GM19324 (cell line): ENCODE measurements at regions not wholly inside any gene's neighbourhood (a gene's known extent, or its start where the extent isn't known, plus 50 kb on each side); places are given as distances from the start of the nearest gene placed in this dataset.

Experiments
- ATAC-seq: cut with Tn5 transposase; IDR thresholded peaks from one replicate; pipeline ENCODE4 v1.9.1; 2021; ENCODE audit warnings: mild to moderate bottlenecking, moderate library complexity; ENCODE audit not compliant: unreplicated experiment, low FRiP score

- ATAC-seq: no peak
Measured at GRCh38 chr2:224264259-224264658, 137.6 kb downstream of the FAM124B start.

DNA sequence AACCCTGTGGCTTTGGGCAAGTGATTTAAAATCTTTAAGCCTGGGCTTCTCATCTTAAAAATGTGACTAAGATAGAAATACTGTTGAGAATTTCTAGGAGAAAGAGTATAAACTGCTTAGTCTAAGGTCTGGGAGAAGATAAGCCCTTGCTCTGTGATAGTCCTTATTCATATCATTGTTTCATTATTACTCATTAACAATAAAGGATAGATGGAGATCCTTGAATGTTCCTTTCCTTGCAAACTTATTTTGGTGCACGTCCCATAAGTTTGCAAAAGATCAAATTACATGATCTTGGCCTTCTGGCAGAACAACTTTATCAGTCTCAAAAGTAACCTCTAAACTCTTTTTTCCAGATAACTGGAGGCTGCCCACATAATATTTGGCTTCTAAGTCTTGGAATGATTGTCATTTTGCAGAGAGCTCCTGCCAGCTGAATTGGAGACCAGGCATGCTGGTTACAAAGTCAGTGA, 138.3 kb downstream of the FAM124B start:
- ATAC-seq: no peak

DNA sequence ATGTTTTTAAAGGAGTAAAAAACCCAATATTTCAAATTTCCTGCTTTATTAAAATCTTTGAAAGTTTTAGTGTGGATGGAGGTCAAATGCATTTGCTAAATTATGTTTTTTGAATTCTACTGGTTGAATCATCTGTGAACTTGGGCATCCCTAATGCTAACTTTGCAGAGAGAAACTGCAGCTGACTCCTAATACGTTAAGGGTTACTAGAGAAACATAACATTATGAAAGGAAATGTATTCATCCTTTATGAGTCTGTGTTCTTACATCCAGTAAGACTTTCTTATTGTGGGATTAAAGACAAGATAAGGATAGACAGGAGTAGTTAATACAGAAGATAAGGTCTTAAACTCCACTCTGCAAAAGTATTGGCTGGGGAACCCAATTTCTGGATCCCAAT, 140.6 kb downstream of the FAM124B start:
- ATAC-seq: no peak

DNA sequence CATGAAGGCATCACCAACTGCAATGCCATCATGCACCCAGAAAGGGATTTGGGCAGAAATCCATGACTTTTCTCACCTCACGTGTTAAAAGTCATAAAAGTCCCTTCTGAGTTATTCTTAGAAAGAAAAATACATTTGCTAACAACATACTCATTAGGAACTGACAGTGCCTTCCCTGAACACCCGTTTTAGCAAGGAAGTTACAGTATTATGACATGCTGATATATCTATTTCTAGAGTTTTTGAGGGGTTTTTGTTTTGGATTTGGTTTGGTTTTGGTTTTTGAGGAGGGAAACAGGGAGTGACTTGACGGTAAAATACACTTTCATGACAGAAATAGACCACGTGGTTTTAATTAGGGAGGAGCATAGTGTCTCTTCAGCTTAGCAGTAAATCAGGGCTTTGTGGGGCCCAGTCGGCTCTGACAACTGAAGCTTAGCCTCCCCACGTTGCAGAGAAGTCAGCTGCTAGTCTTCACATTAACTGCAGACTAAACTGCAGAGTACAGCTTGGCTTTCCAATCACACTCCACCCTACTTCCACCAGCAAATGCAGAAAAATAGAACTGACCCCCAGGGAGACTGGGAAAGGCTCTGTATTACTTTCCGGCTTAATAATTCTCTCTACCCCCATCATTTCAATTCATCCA, 141.4 kb downstream of the FAM124B start:
- no peak for ATAC-seq

GRCh38 chr2:224259831-224260230, 142.1 kb downstream of the FAM124B start:
- ATAC-seq: no peak

GRCh38 chr2:224258059-224258458, 143.8 kb downstream of the FAM124B start:
- no peak for ATAC-seq

DNA sequence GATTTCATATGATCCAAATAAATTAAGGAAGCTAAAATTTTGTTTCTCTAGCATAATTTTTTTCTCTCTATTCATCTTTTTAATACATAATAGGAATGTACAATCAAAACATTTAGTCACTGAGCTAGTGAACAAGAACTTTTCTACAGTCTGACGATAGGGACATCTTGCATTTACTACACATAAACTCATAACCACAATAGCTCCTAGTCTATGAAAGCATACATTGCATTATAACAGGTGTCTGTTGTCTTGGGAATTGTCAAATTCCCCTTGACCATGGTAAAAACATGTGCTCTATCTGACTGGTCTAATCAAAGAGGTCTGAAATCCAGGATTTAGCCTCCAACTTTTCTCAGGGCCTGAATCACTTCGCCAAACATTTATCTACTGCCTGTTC, 144.8 kb downstream of the FAM124B start:
- ATAC-seq: no peak

DNA sequence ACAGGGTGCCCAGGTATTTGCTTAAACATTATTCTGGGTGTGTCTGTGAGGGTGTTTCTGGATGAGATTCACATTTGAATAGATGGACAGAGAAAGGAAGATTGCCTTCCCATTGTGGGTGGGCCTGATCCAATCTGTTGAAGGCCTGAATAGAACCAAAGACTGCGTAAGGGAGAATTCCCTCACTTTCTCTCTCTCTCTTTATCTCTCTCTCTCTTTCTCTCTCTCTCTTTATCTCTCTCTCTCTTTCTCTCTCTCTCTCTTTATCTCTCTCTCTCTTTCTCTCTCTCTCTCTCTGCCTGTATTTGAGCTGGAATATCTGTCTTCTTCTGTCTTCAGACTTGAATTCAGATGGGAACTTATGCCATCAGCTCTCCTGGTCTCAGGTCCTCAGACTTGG, 148.4 kb downstream of the FAM124B start:
- ATAC-seq: no peak

DNA sequence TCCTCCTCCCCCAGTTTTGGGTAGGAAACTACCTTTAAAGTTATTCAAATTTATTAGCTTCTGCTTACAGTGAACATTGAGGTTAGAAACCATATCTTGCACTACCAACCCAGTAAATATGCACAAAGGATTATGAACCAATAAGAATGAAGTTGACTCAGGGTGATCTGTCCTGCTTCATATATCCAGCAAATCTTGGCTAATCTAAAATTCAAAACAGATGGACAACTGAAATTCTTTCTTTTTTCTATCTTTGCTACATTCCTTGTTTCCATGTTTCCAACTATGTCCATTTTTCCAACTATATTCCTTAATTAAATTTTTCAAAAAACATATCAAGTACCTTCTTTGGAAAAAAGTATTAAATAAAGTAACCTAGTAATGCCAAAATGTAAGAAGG, 149.3 kb downstream of the FAM124B start:
- ATAC-seq: no peak

- no peak for ATAC-seq
Measured at GRCh38 chr2:224248944-224249371, 152.9 kb downstream of the FAM124B start.

GRCh38 chr2:224242561-224242960, 159.3 kb downstream of the FAM124B start:
- ATAC-seq: no peak

DNA sequence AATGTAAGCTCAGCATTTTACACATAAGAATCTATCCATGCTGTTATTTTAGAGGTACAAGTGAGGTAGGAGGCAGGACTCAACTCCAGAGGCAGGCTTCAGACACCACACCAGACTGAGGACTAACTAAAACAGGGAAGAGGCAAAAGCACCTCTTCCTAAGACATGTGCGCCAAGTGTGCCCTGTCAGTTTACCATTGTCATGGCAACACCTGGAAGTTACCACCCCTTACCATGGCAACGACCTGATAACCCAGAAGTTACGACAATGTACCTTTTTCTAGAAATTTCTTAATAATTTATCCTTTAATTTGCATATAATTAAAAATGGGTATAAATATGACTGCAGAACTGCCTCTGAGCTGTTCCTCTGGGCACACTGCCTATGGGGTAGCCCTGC, 160.1 kb downstream of the FAM124B start:
- no peak for ATAC-seq

- no peak for ATAC-seq
Measured at GRCh38 chr2:224241001-224241400, 160.9 kb downstream of the FAM124B start.

DNA sequence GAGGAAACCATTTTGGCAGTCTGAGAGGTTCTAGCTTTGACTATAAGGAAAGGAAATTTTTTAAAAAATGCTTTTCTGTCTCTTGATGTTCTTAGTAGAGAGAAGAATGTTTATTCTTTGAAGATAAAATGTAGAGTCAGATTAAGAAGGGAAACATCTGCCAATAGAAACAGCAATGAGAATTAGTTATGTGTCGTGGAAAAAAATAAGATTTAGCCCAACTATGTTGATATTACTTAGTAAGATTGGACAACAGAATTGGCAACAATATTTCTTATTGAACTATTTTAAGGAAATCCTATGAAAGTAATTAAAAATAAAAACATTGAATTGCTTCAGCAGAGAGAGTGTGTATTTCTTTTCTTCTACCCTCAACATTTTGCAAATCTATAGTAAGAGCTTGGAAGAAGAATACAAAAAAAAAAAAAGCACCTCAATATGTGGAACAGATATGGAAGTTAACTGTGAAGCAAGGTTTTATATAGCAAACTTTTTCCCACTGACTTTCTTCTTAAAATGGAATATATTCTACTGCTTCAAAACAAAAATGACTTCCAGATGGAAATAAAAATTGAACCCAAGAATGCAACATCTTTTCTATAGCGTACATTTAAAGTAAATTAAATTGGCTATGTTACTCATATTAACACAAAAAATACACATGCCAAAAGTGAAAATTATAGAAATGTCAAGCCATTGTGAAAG, 177.9 kb downstream of the FAM124B start:
- ATAC-seq: no peak

DNA sequence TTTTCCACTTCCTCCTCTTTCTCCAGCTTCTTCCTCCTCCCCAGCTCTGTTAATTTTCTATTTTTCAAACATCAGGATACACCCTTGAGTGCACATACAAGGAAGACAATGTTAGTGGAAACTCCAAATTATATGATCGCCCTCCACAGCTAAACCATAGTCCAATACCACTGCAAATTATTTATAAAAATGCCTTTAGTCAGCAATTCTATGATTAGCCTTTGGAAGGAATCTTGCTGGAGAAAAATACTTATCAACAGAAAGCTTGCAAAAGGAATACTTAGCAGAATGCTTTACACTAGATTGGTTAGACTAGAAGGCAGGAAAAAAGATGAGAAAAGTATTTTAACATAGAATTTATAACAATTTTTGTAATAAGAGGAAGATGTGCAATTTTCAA, 178.9 kb downstream of the FAM124B start:
- no peak for ATAC-seq

DNA sequence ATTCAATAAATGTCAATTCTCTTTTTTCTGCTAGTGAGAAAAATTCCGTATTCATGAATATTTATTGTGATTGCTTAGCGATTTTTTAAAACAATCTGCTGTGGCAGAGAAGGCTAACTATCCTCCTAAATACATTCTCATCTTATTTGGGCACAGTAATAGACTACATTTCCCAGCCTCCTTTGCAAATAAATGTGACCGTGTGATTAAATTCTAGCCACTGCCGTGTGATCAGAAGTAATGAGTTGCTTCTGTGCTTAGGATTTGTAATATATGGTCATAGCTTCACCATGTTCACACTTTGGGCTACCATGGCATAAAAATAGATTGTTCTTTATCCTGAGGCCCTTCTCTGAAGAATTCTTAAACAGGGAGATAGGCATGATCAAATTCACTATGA, 179.6 kb downstream of the FAM124B start:
- no peak for ATAC-seq

DNA sequence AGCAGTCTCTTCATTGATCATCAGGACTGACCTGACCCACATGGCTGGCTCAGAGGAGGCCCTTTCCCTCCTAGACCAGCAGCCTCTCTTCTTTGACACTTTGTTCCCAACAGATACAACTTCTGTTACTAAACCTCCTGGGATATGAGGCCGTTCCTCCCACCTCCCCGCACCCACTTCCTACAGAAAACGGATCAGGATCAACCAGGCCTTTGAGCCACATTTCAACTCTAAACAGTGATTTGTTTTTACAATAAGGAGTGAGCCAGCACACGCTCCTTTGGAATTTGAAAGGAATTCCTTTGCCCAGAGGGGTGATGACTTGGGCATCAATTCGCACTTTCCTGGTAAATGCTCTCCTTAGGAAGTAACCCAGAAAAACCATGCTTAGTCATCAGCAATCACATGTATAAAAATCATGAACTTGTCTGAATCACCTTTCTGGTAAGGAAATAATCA, 180.4 kb downstream of the FAM124B start:
- ATAC-seq: no peak

DNA sequence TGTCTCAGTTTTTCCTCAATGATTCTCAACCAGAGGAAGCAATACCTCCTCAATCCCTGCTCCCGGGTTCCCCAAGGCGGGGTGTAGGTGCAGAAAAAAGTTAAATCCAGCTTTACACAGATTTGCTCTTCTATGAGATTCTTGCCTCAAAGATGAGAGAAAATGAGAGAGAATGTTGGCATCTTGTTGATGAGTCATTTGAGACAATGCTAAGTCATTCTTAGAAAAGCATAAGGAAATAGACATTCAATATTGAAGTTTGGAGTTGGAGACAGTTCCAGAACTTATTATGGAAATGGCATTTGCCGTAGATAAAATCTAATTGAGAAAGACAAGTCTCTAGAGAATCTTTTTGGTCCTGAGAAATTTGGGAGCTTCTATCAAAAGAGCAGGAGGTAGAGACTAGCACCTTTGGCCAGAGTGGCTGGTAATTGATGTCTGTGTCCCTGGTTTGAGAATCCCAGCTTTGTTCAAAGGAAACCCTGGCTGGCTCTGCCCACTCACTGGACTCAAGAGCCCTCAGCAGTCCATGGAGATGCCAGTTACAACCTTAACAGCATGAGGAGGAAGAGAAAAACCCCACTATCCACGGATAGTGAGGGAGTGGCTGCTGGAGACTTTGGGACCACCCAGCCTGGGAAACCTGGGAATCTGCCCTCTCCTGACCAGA, 181.2 kb downstream of the FAM124B start:
- no peak for ATAC-seq

DNA sequence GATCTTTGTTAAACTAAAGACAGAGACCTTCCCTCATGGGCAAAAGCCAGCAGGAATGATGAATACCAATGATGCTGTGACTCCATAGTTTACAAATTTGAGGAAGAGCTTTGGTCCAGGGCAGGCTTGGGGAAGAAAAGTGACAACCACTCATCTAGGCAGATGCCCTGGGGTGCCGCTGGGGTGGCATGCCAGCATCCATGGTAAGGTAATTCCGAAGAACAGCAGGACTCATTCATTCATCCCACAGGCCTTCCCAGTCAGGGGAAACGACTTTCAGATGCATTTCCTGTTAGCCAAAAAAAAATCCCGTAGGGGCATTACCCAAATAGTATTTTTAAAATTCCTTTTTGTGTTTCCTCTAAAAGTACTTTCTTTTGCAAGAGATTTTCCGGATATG, 180.7 kb upstream of the SERPINE2 start:
- ATAC-seq: no peak

DNA sequence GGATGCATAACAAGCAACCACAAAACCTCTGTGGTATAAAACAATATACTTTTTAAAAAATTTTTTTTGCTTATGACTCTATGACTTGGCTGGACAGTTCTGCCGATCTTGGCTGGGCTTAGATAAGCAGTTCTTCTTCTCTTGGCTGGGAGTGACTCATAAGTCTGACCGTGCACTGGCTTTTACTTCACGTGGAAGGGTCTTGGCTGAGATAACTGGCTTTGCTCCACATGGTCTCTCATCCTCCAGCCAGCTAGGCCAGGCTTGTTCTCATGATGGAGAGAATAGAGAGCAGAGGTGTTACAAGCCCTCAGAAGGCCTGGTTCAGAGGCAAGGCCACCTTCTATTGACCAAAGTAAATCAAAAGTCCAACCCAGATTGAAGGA, 178.9 kb upstream of the SERPINE2 start:
- no peak for ATAC-seq

DNA sequence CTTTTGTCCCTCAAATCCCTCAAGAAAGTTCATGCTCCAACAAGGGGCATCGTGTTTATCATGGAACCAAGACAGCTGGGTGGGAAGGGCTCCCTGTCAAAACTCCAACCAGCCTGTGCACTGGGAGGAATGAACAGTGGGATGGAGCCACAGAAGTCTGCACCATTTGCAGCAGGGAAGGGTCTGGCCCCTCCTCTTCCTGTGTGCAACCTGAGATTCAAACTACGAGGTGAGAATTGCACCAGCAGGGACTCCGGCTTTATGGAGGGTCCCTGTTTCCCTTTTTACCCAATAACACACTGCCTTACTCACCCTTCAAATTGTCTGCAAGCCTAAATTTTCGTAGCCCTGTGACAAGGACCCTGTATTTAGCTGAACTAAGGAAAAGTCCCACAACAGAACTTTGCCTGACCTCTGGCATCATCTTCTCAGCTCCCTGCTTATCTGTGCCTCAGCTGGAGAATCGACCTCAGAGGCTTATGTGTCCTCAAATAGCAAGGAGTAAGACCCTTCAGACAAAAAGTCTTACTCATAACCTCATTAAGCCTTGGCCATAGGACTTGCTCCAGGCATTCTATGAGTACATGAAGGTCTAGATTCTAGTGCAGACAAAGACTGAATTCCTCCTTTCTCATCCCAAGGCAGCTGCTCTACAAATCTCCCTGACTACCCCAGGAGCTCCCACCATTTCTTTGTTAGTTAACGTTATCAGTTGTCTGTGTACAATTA, 178.3 kb upstream of the SERPINE2 start:
- no peak for ATAC-seq
